Neural cell (in vitro differentiated cells): ENCODE measurements at regions not wholly inside any gene's neighbourhood (a gene's known extent, or its start where the extent isn't known, plus 50 kb on each side); places are given as distances from the start of the nearest gene placed in this dataset.

ENCODE experiments used
- H2AFZ ChIP-seq: fragments of 200-600, 300-800 bp; sonication (generic), shearing (Covaris generic); 2 replicates; pipeline ENCODE4 v1.6.0; 2014; ENCODE audit warnings: low read depth, mild to moderate bottlenecking, antibody characterized with exemption, low read length, moderate library complexity
- H3F3A ChIP-seq: fragments of 200-600 bp; shearing (Covaris generic); 2 replicates; pipeline ENCODE4 v1.6.1; 2016; ENCODE audit warnings: mild to moderate bottlenecking, moderate library complexity, mixed read lengths, antibody characterized with exemption, low read length; ENCODE audit not compliant: insufficient read depth, poor library complexity, severe bottlenecking
- H3K27ac ChIP-seq: fragments of 200-600, 300-800 bp; sonication (generic), shearing (Covaris generic); 2 replicates; pipeline ENCODE4 v1.5.1; 2014; ENCODE audit warnings: mild to moderate bottlenecking, low read length, moderate library complexity
- H3K27me3 ChIP-seq: fragments of 300-800, 200-600 bp; sonication (generic), shearing (Covaris generic); 2 replicates; pipeline ENCODE4 v1.6.0; 2014; ENCODE audit warnings: mild to moderate bottlenecking, low read depth, low read length, moderate library complexity; ENCODE audit not compliant: insufficient read depth
- H3K36me3 ChIP-seq: fragments of 300-800, 200-600 bp; sonication (generic), shearing (Covaris generic); 2 replicates; pipeline ENCODE4 v1.5.1; 2014; ENCODE audit warnings: mild to moderate bottlenecking, antibody characterized with exemption, low read length, moderate library complexity; ENCODE audit not compliant: insufficient read depth
- H3K4me2 ChIP-seq: fragments of 300-800, 200-600 bp; sonication (generic), shearing (Covaris generic); 2 replicates; pipeline ENCODE4 v1.6.0; 2014; ENCODE audit warnings: mild to moderate bottlenecking, low read length
- H3K4me3 ChIP-seq: fragments of 300-800, 200-600 bp; sonication (generic), shearing (Covaris generic); 2 replicates; pipeline ENCODE4 v1.5.1; 2014; ENCODE audit warnings: mild to moderate bottlenecking, low read length, moderate library complexity
- H3K79me2 ChIP-seq: fragments of 200-600 bp; shearing (Covaris generic); replicated peaks from 2 replicates; pipeline ENCODE4 v1.6.0; 2014; ENCODE audit warnings: mild to moderate bottlenecking, low read length, moderate library complexity; ENCODE audit not compliant: insufficient read depth
- H3K9ac ChIP-seq: fragments of 300-800, 200-600 bp; sonication (generic), shearing (Covaris generic); 2 replicates; pipeline ENCODE4 v1.6.1; 2016; ENCODE audit warnings: mild to moderate bottlenecking, low read length, mixed read lengths
- H3K9me2 ChIP-seq: fragments of 200-600 bp; shearing (Covaris generic); 2 replicates; pipeline ENCODE4 v1.6.1; 2016; ENCODE audit warnings: mild to moderate bottlenecking, low read length, mixed read lengths; ENCODE audit not compliant: insufficient read depth
- H3K9me3 ChIP-seq: fragments of 200-600, 300-800 bp; sonication (generic), shearing (Covaris generic); 2 replicates; pipeline ENCODE4 v1.6.1; 2016; ENCODE audit warnings: mild to moderate bottlenecking, mixed run types, low read length, moderate library complexity, mixed read lengths
- H4K20me1 ChIP-seq: fragments of 200-600 bp; shearing (Covaris generic); 2 replicates; pipeline ENCODE4 v1.6.1; 2016; ENCODE audit warnings: mild to moderate bottlenecking, mixed run types; ENCODE audit not compliant: insufficient read depth
- EP300 ChIP-seq: fragments of 450-650 bp; conservative IDR thresholded peaks from 2 replicates; pipeline ENCODE4 v1.6.1; 2014; ENCODE audit warnings: antibody characterized with exemption, mild to moderate bottlenecking, moderate library complexity; ENCODE audit not compliant: poor library complexity, severe bottlenecking
- EZH2 ChIP-seq: fragments of 200-600, 300-800 bp; shearing (Covaris generic), sonication (generic); IDR thresholded peaks from 2 replicates; pipeline ENCODE4 v1.6.1; 2014; ENCODE audit warnings: antibody characterized with exemption, low read length, borderline replicate concordance, mild to moderate bottlenecking; ENCODE audit not compliant: insufficient read depth, poor library complexity, severe bottlenecking
- MXI1 ChIP-seq: fragments of 450-650 bp; conservative IDR thresholded peaks from 2 replicates; pipeline ENCODE4 v1.6.1; 2014; ENCODE audit warnings: antibody characterized with exemption, mild to moderate bottlenecking; ENCODE audit not compliant: poor library complexity, severe bottlenecking
- POLR2AphosphoS5 ChIP-seq: IDR thresholded peaks from 2 replicates; pipeline ENCODE4 v1.6.1; 2012
- RAD21 ChIP-seq: fragments of 450-650 bp; conservative IDR thresholded peaks from 2 replicates; pipeline ENCODE4 v1.6.1; 2014; ENCODE audit warnings: antibody characterized with exemption, mild to moderate bottlenecking, moderate library complexity
- REST ChIP-seq: IDR thresholded peaks from 2 replicates; pipeline ENCODE4 v1.6.1; 2012; ENCODE audit warnings: borderline replicate concordance
- SMC3 ChIP-seq: fragments of 450-650 bp; conservative IDR thresholded peaks from 2 replicates; pipeline ENCODE4 v1.6.1; 2014; ENCODE audit warnings: antibody characterized with exemption, mild to moderate bottlenecking, moderate library complexity; ENCODE audit not compliant: poor library complexity
- TAF1 ChIP-seq: IDR thresholded peaks from 2 replicates; pipeline ENCODE4 v1.6.1; 2012; ENCODE audit warnings: low read depth
- TF ChIP-seq, protein P1 (sequence below): fragments of 450-650 bp; IDR thresholded peaks from 2 replicates; pipeline ENCODE4 v1.5.1; 2014; ENCODE audit warnings: antibody characterized with exemption, mild to moderate bottlenecking, moderate library complexity; ENCODE audit not compliant: poor library complexity, severe bottlenecking

DNA sequence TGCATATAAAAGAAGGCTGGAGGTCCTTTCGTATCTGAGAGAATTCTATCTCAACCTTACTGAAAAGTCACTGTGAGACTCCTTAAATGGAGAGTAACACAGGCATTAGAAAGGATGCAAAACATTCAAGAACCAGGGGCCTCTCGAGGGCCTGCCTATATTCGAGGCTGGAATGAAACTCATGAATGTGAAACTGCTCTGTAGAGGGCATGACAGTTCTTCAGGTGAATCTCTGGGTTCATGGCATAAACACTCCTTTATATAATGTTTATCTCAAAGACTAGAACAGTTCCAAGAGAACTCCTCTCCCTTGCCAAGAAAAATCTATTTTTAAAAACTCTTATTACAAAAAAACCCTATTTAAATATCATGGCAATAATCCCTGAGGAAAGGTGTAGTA, 113.9 kb downstream of the SEC61B start:
- H2AFZ ChIP-seq = no peak overlapping the region
- no peaks in the 10 kb centered on the region for H3F3A ChIP-seq
- no peaks in the 10 kb centered on the region for H3K36me3 ChIP-seq
- TF ChIP-seq SMC3 = peak; percentile 57
- TF ChIP-seq, protein P1, sequence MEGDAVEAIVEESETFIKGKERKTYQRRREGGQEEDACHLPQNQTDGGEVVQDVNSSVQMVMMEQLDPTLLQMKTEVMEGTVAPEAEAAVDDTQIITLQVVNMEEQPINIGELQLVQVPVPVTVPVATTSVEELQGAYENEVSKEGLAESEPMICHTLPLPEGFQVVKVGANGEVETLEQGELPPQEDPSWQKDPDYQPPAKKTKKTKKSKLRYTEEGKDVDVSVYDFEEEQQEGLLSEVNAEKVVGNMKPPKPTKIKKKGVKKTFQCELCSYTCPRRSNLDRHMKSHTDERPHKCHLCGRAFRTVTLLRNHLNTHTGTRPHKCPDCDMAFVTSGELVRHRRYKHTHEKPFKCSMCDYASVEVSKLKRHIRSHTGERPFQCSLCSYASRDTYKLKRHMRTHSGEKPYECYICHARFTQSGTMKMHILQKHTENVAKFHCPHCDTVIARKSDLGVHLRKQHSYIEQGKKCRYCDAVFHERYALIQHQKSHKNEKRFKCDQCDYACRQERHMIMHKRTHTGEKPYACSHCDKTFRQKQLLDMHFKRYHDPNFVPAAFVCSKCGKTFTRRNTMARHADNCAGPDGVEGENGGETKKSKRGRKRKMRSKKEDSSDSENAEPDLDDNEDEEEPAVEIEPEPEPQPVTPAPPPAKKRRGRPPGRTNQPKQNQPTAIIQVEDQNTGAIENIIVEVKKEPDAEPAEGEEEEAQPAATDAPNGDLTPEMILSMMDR = peak; percentile 48
- no peak for TF ChIP-seq EZH2
- peak; percentile 61 for TF ChIP-seq RAD21
- no peak for TF ChIP-seq EP300
- TF ChIP-seq REST = no peak
- no peak for TF ChIP-seq MXI1
- TF ChIP-seq POLR2AphosphoS5 = no peak
- TF ChIP-seq TAF1 = no peak
- H3K9ac ChIP-seq = no peak overlapping the region
- no peaks in the 10 kb centered on the region for H4K20me1 ChIP-seq
- no peak overlapping the region for H3K27ac ChIP-seq
- no peak overlapping the region for H3K4me3 ChIP-seq
- no peak overlapping the region for H3K4me2 ChIP-seq
- H3K27me3 ChIP-seq = no peaks in the 10 kb centered on the region
- no peaks in the 10 kb centered on the region for H3K9me2 ChIP-seq
- H3K9me3 ChIP-seq = no peaks in the 10 kb centered on the region
- no peaks in the 10 kb centered on the region for H3K79me2 ChIP-seq

- TF ChIP-seq SMC3 = no peak
- no peak for TF ChIP-seq POLR2AphosphoS5
- TF ChIP-seq EZH2 = no peak
- TF ChIP-seq TAF1 = no peak
- TF ChIP-seq, protein P1 = no peak
- no peak overlapping the region for H3K4me3 ChIP-seq
- no peaks in the 10 kb centered on the region for H3K79me2 ChIP-seq
- no peak overlapping the region for H3K9ac ChIP-seq
- H3K9me3 ChIP-seq = no peaks in the 10 kb centered on the region
- no peaks in the 10 kb centered on the region for H3F3A ChIP-seq
- no peaks in the 10 kb centered on the region for H3K9me2 ChIP-seq
- H3K27me3 ChIP-seq = no peaks in the 10 kb centered on the region
- no peak overlapping the region for H2AFZ ChIP-seq
- H3K36me3 ChIP-seq = no peaks in the 10 kb centered on the region
- H3K4me2 ChIP-seq = no peak overlapping the region
- no peak overlapping the region for H3K27ac ChIP-seq
- H4K20me1 ChIP-seq = no peaks in the 10 kb centered on the region
Observed at GRCh38 chr9:99336531-99336930, 114.4 kb downstream of the SEC61B start.
